ENCODE measurements at regions not wholly inside any gene's neighbourhood (a gene's known extent, or its start where the extent isn't known, plus 50 kb on each side); places are given as distances from the start of the nearest gene placed in this dataset.

- Histone ChIP-seq H3K4ac (replicated peaks; ENCODE audit: insufficient read length, low read depth, low read length) (no peak overlapping the region), H2AK5ac (ENCODE audit: low read depth, low read length) (no peak overlapping the region), H3K4me1 (replicated peaks in 1 of 4; ENCODE audit: control insufficient read depth in 3 of 4, insufficient read depth in 4 of 4, low read length in 3 of 4) (peaks cover 4 to 18% (median 14%) of the 10 kb centered on the region in 4 experiments; a peak in 4 of 7 replicates), H3K23me2 (ENCODE audit: low read depth, low read length) (no peaks in the 10 kb centered on the region), H2BK120ac (replicated peaks; ENCODE audit: low read depth, low read length) (peak overlapping the region; percentile 3), H3K27ac (ENCODE audit: low read depth, low read length) (no peak overlapping the region), H2AFZ (ENCODE audit: low read length) (no peak overlapping the region), H3K27me3 (replicated peaks in 1 of 4; ENCODE audit: control insufficient read depth in 3 of 4, extremely low read depth in 1 of 4, insufficient read depth in 3 of 4, low read length in 3 of 4) (no peaks in the 10 kb centered on the region), H3K23ac (ENCODE audit: insufficient read length) (no peak overlapping the region), H3K9me3 (ENCODE audit: insufficient read depth in 2 of 2, low read depth in 1 of 2, low read length in 1 of 2) (peaks cover 0 to 1% of the 10 kb centered on the region in 2 experiments; a peak in 1 of 4 replicates), H3K4me2 (ENCODE audit: insufficient read depth in 1 of 2, low read depth in 2 of 2, low read length in 2 of 2) (peak overlapping the region; percentile 29 to 60; a peak in 2 of 4 replicates), H2BK5ac (ENCODE audit: low read depth, low read length) (peak overlapping the region; percentile 64; the same call in 1 of the 2 replicates), H3K18ac (ENCODE audit: extremely low read depth, low read length) (no peak overlapping the region; the same call in 1 of the 2 replicates), H4K91ac (replicated peaks; ENCODE audit: insufficient read length, low read length) (peak overlapping the region; percentile 63), H4K8ac (ENCODE audit: extremely low read depth, insufficient read depth, low read length) (no peak overlapping the region), H4K5ac (ENCODE audit: insufficient read length, low read depth, low read length) (no peak overlapping the region), H2BK12ac (ENCODE audit: low read depth, low read length) (no peak overlapping the region), H3K4me3 (ENCODE audit: extremely low read depth in 1 of 4, insufficient read depth in 2 of 4, low read depth in 3 of 4, low read length in 4 of 4) (peak overlapping the region in 1 of 4 experiments; percentile 82; a peak in 1 of 8 replicates), H3K79me1 (ENCODE audit: low read depth, low read length) (peaks cover 2% of the 10 kb centered on the region; the same call in 1 of the 2 replicates), H3K56ac (replicated peaks; ENCODE audit: insufficient read length, low read depth, low read length) (no peak overlapping the region), H2BK15ac (ENCODE audit: low read length) (no peak overlapping the region), H3K14ac (ENCODE audit: insufficient read length) (no peak overlapping the region), H3K9ac (replicated peaks in 1 of 4; ENCODE audit: extremely low read depth in 1 of 4, low read depth in 3 of 4, low read length in 3 of 4) (no peak overlapping the region), H3K36me3 (ENCODE audit: control insufficient read depth in 2 of 4, insufficient read depth in 4 of 4, low read length in 3 of 4) (peaks cover 0 to 12% (median 6%) of the 10 kb centered on the region in 4 experiments; a peak in 3 of 8 replicates), H4K20me1 (replicated peaks in 1 of 2; ENCODE audit: control insufficient read depth in 1 of 2, insufficient read depth in 2 of 2, low read length in 2 of 2) (no peaks in the 10 kb centered on the region), H3K79me2 (ENCODE audit: control insufficient read depth in 1 of 2, insufficient read depth in 2 of 2, low read length in 2 of 2) (peaks cover 3 to 79% of the 10 kb centered on the region in 2 experiments; a peak in 3 of 4 replicates), H2BK20ac (ENCODE audit: low read length) (peak overlapping the region; percentile 32; the same call in 1 of the 2 replicates)
- CTCF ChIA-PET (ENCODE audit: partially characterized antibody) = interaction anchor here (1.4 kb wide), 1 partner anchor 193 kb away, joined by 3 read pairs; no protein-coding TSS in a partner anchor
- POLR2A ChIA-PET (ENCODE audit: partially characterized antibody) = interaction anchor here (0.8 to 2.3 kb wide), 7 partner anchors 8 to 577 kb away, joined by 3 to 8 read pairs (median 4); no protein-coding TSS in a partner anchor
- WGBS, 2 experiments (ENCODE audit: extremely low coverage in 1 of 2, insufficient coverage in 1 of 2, insufficient read length in 1 of 2, insufficient replicate concordance in 2 of 2, low coverage in 1 of 2, low lambda C conversion rate in 2 of 2, missing lambda C conversion rate in 1 of 2) = 61% methylated on average over 2 of the region's 2 CpGs; no CpG with 5 or more reads in 1 of the 2 experiments
- DNase-seq (ENCODE audit: low read depth in 1 of 2, low spot score in 2 of 2) (no peak), FAIRE-seq (no peak)
- TF ChIP-seq BACH1 (IDR thresholded peaks at IDR 0.05; ENCODE audit: low read length) (no peak), SIX5 (IDR thresholded peaks at IDR 0.05; ENCODE audit: low read depth, low read length) (no peak), TEAD4 (IDR thresholded peaks at IDR 0.05; ENCODE audit: low read depth, low read length) (0 out of 2 replicates have a peak, but pooled peaks have one; percentile 26)
Measured at GRCh38 chr5:12669326-12669725, 765.1 kb upstream of the CTNND2 start.

Data from H1 (cell line).